AG20443 (cell line): ENCODE measurements at regions not wholly inside any gene's neighbourhood (a gene's known extent, or its start where the extent isn't known, plus 50 kb on each side); places are given as distances from the start of the nearest gene placed in this dataset.
A peak's percentile ranks its signal among the peaks of the same experiment; 100 is the strongest.

Experiments
- DNase-seq: peaks from one replicate; pipeline ENCODE4 v3.0.0; 2012; ENCODE audit warnings: low spot score, mixed read lengths

- no peak for DNase-seq
Observed at GRCh38 chr20:50286174-50286511, 95.5 kb downstream of the CEBPB start.

- DNase-seq = peak; percentile 94
Observed at GRCh38 chr20:50286609-50287008, 96.0 kb downstream of the CEBPB start.

- DNase-seq = no peak
Observed at GRCh38 chr20:50287512-50287911, 96.9 kb downstream of the CEBPB start.

- no peak for DNase-seq
Observed at GRCh38 chr20:50288128-50288623, 97.5 kb downstream of the CEBPB start.

GRCh38 chr20:50289581-50289980, 99.0 kb downstream of the CEBPB start:
- no peak for DNase-seq

- DNase-seq = no peak
Observed at GRCh38 chr20:50290112-50290511, 99.5 kb downstream of the CEBPB start.

GRCh38 chr20:50290808-50291207, 100.2 kb downstream of the CEBPB start:
- no peak for DNase-seq

- no peak for DNase-seq
Observed at GRCh38 chr20:50291254-50292078, 100.8 kb downstream of the CEBPB start.

GRCh38 chr20:50292079-50292590, 101.5 kb downstream of the CEBPB start:
- no peak for DNase-seq

GRCh38 chr20:50292591-50293283, 102.1 kb downstream of the CEBPB start:
- DNase-seq = peak; percentile 92

GRCh38 chr20:50293284-50294139, 102.9 kb downstream of the CEBPB start:
- no peak for DNase-seq

- DNase-seq = no peak
Observed at GRCh38 chr20:50294164-50295088, 103.8 kb downstream of the CEBPB start.

GRCh38 chr20:50295345-50295744, 104.7 kb downstream of the CEBPB start:
- DNase-seq = no peak

- DNase-seq = no peak
Observed at GRCh38 chr20:50295762-50296449, 105.3 kb downstream of the CEBPB start.

- peak; percentile 32 for DNase-seq
Observed at GRCh38 chr20:50296450-50297375, 106.1 kb downstream of the CEBPB start.

GRCh38 chr20:50297498-50298376, 107.1 kb downstream of the CEBPB start:
- DNase-seq = no peak

GRCh38 chr20:50298554-50299324, 108.1 kb downstream of the CEBPB start:
- no peak for DNase-seq

GRCh38 chr20:50299325-50299629, 108.6 kb downstream of the CEBPB start:
- no peak for DNase-seq
